ENCODE measurements at regions not wholly inside any gene's neighbourhood (a gene's known extent, or its start where the extent isn't known, plus 50 kb on each side); places are given as distances from the start of the nearest gene placed in this dataset.

DNA sequence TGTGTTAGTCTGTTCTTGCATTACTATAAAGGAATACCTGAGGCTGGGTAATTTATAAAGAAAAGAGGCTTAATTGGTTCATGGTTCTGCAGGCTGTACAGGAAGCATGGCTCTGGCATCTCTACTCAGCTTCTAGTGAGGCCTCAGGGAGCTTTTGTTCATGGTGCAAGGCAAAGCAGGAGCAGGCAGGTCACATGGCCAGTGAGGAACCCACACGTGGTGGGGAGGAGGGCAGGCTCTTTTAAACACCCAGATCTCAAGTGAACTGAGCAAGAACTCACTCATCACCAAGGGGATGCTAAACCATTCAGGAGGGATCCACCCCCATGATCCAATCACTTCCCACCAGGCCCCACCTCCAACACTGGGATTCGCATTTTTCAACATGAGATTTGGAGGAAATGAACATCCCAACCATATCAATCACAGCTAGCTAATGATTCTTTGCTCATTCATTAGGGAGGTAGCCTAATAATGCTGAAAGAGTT is 51.4 kb upstream of the RAP1A start:
- TF ChIP-seq, protein P1, sequence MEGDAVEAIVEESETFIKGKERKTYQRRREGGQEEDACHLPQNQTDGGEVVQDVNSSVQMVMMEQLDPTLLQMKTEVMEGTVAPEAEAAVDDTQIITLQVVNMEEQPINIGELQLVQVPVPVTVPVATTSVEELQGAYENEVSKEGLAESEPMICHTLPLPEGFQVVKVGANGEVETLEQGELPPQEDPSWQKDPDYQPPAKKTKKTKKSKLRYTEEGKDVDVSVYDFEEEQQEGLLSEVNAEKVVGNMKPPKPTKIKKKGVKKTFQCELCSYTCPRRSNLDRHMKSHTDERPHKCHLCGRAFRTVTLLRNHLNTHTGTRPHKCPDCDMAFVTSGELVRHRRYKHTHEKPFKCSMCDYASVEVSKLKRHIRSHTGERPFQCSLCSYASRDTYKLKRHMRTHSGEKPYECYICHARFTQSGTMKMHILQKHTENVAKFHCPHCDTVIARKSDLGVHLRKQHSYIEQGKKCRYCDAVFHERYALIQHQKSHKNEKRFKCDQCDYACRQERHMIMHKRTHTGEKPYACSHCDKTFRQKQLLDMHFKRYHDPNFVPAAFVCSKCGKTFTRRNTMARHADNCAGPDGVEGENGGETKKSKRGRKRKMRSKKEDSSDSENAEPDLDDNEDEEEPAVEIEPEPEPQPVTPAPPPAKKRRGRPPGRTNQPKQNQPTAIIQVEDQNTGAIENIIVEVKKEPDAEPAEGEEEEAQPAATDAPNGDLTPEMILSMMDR (IDR thresholded peaks at IDR 0.05) = no peak
- no peak for TF ChIP-seq POLR2A (IDR thresholded peaks at IDR 0.05)
